Uterus (tissue), 2 donors: ENCODE measurements at regions not wholly inside any gene's neighbourhood (a gene's known extent, or its start where the extent isn't known, plus 50 kb on each side); places are given as distances from the start of the nearest gene placed in this dataset.

Experiments
- POLR2A ChIP-seq, 2 donors: fragments of 450-650 bp; IDR thresholded peaks; one replicate each; pipeline ENCODE4 v1.6.1; 2016; ENCODE audit warnings: antibody characterized with exemption in 2 of 2, mild to moderate bottlenecking in 1 of 2, moderate library complexity in 1 of 2
- TF ChIP-seq, protein P1 (sequence below), 4 experiments: fragments of 200-600 bp in 2 of 4; fragments of 450-650 bp in 2 of 4; sonication (generic) in 2 of 4; IDR thresholded peaks; one replicate each; pipeline ENCODE4 v1.5.1; 2016 to 2019; ENCODE audit warnings: antibody characterized with exemption in 4 of 4, mild to moderate bottlenecking in 2 of 4, moderate library complexity in 1 of 4

GRCh38 chr21:18902660-18903059, 499.1 kb upstream of the TMPRSS15 start:
- TF ChIP-seq, protein P1, sequence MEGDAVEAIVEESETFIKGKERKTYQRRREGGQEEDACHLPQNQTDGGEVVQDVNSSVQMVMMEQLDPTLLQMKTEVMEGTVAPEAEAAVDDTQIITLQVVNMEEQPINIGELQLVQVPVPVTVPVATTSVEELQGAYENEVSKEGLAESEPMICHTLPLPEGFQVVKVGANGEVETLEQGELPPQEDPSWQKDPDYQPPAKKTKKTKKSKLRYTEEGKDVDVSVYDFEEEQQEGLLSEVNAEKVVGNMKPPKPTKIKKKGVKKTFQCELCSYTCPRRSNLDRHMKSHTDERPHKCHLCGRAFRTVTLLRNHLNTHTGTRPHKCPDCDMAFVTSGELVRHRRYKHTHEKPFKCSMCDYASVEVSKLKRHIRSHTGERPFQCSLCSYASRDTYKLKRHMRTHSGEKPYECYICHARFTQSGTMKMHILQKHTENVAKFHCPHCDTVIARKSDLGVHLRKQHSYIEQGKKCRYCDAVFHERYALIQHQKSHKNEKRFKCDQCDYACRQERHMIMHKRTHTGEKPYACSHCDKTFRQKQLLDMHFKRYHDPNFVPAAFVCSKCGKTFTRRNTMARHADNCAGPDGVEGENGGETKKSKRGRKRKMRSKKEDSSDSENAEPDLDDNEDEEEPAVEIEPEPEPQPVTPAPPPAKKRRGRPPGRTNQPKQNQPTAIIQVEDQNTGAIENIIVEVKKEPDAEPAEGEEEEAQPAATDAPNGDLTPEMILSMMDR (IDR thresholded peaks at IDR 0.05), result no peak
- no peak for TF ChIP-seq POLR2A (IDR thresholded peaks at IDR 0.05)
